Activated CD8-positive, alpha-beta T cell treated with anti-CD3 and anti-CD28 coated beads for 36 hours (primary cell): ENCODE measurements at regions not wholly inside any gene's neighbourhood (a gene's known extent, or its start where the extent isn't known, plus 50 kb on each side); places are given as distances from the start of the nearest gene placed in this dataset.
"Not testable (repeated sequence)": the region's sequence is repeated elsewhere in the genome, so short reads cannot be mapped to it uniquely, and the experiment has no call there.

Source experiments
- ATAC-seq: fragments of 200-7000 bp; cut with Tn5 transposase; one replicate; pipeline ENCODE4 v1.10.0; 2021; ENCODE audit warnings: mild to moderate bottlenecking, moderate library complexity
- CTCF ChIA-PET: fragments of 350-600 bp; sonication (Branson Sonifier 250); formaldehyde crosslinking; loops from one replicate; lab custom pipeline; 2021; ENCODE audit warnings: antibody characterized with exemption; lab: Charles Lee
- POLR2A ChIA-PET: fragments of 350-600 bp; sonication (Branson Sonifier 250); formaldehyde crosslinking; loops from one replicate; lab custom pipeline; 2021; ENCODE audit warnings: antibody characterized with exemption; lab: Charles Lee
- DNase-seq: peaks from one replicate; pipeline ENCODE4 v3.0.0-alpha.2; 2020
- H3K27ac Mint-ChIP-seq: one replicate; pipeline ENCODE4 v1.8.0; 2021; ENCODE audit warnings: mild to moderate bottlenecking, mixed read lengths
- H3K27me3 Mint-ChIP-seq: one replicate; pipeline ENCODE4 v1.8.0; 2021; ENCODE audit warnings: mixed read lengths
- H3K36me3 Mint-ChIP-seq: one replicate; pipeline ENCODE4 v1.8.0; 2021; ENCODE audit warnings: low read depth, mixed read lengths
- H3K4me1 Mint-ChIP-seq: one replicate; pipeline ENCODE4 v1.8.0; 2021; ENCODE audit warnings: low read depth, mixed read lengths
- H3K4me3 Mint-ChIP-seq: one replicate; pipeline ENCODE4 v1.8.0; 2021; ENCODE audit warnings: mild to moderate bottlenecking, moderate library complexity, mixed read lengths
- H3K9me3 Mint-ChIP-seq: one replicate; pipeline ENCODE4 v1.8.0; 2021; ENCODE audit warnings: mixed read lengths
- CTCF ChIP-seq: fragments of 200-600 bp; IDR thresholded peaks from one replicate; pipeline ENCODE4 v1.8.0; 2022; ENCODE audit warnings: antibody characterized with exemption, mild to moderate bottlenecking
- intact Hi-C: fragments of 100-400 bp; cut with micrococcal nuclease; formaldehyde crosslinking; loops from one replicate; pipeline ENCODE4 v1.10.0; 2022

GRCh38 chr14:21911877-21912276 is 238.3 kb upstream of the OR4E1 start:
- H3K27ac Mint-ChIP-seq = no peak overlapping the region
- H3K9me3 Mint-ChIP-seq = no peaks in the 10 kb centered on the region
- ChIA-PET CTCF (interaction anchor here (0.8 to 4.7 kb wide), 16 partner anchors 8 to 658 kb away, joined by 3 to 33 read pairs (median 4); no protein-coding TSS in a partner anchor), POLR2A (interaction anchor here (1.2 kb wide), 1 partner anchor 44 kb away, joined by 4 read pairs; no protein-coding TSS in a partner anchor)
- DNase-seq (no peak), ATAC-seq (no peak)
- H3K4me3 Mint-ChIP-seq = no peak overlapping the region
- no peak for TF ChIP-seq CTCF
- no peaks in the 10 kb centered on the region for H3K36me3 Mint-ChIP-seq
- peaks cover 23% of the 10 kb centered on the region for H3K4me1 Mint-ChIP-seq
- intact Hi-C loops = no loop called here
- peaks cover 2% of the 10 kb centered on the region for H3K27me3 Mint-ChIP-seq

GRCh38 chr14:21910260-21910659 is 236.6 kb upstream of the OR4E1 start:
- CTCF ChIA-PET = interaction anchor here (1.2 to 2.0 kb wide), 4 partner anchors 8 to 660 kb away, joined by 3 to 8 read pairs (median 5); no protein-coding TSS in a partner anchor
- Mint-ChIP-seq H3K4me3 (no peak overlapping the region), H3K9me3 (no peaks in the 10 kb centered on the region), H3K27me3 (peaks cover 2% of the 10 kb centered on the region), H3K36me3 (no peaks in the 10 kb centered on the region), H3K27ac (no peak overlapping the region), H3K4me1 (peaks cover 11% of the 10 kb centered on the region)
- ATAC-seq (no peak), DNase-seq (no peak)
- TF ChIP-seq CTCF = no peak
- POLR2A ChIA-PET = no interaction called here
- intact Hi-C loops = no loop called here

- H3K36me3 Mint-ChIP-seq = peaks cover 2% of the 10 kb centered on the region
- POLR2A ChIA-PET = no interaction called here
- H3K9me3 Mint-ChIP-seq = no peaks in the 10 kb centered on the region
- CTCF ChIA-PET = interaction anchor here (0.8 to 1.3 kb wide), 10 partner anchors 8 to 709 kb away, joined by 3 to 12 read pairs (median 4); no protein-coding TSS in a partner anchor
- H3K27ac Mint-ChIP-seq = peak overlapping the region; percentile 52
- intact Hi-C loops = no loop called here
- peak; percentile 67 for TF ChIP-seq CTCF
- DNase-seq = peak; percentile 77
- no peaks in the 10 kb centered on the region for H3K27me3 Mint-ChIP-seq
- peak overlapping the region; percentile 70 for H3K4me3 Mint-ChIP-seq
- H3K4me1 Mint-ChIP-seq = peaks cover 12% of the 10 kb centered on the region
- peak; percentile 96 for ATAC-seq
These were observed 229.1 kb upstream of the OR4E1 start for GRCh38 chr14:21902561-21903181.

- H3K9me3 Mint-ChIP-seq, DNase-seq, H3K36me3 Mint-ChIP-seq, POLR2A ChIA-PET, H3K27me3 Mint-ChIP-seq, intact Hi-C loops: not testable (repeated sequence)
- Mint-ChIP-seq H3K4me3 (peak overlapping the region; percentile 74), H3K4me1 (peaks cover 12% of the 10 kb centered on the region), H3K27ac (peak overlapping the region; percentile 86)
- ATAC-seq = peak; percentile 65
- CTCF ChIA-PET = interaction anchor here (0.8 to 1.3 kb wide), 9 partner anchors 10 to 675 kb away, joined by 3 to 6 read pairs (median 4); no protein-coding TSS in a partner anchor
These were observed 221.2 kb upstream of the OR4E1 start for GRCh38 chr14:21894898-21895194.

GRCh38 chr14:21894003-21894897 is 220.6 kb upstream of the OR4E1 start:
- peak; percentile 87 for ATAC-seq
- Mint-ChIP-seq H3K4me1 (peaks cover 12% of the 10 kb centered on the region), H3K4me3 (peak overlapping the region; percentile 74), H3K27me3 (no peaks in the 10 kb centered on the region), H3K36me3 (no peaks in the 10 kb centered on the region), H3K27ac (peak overlapping the region; percentile 86), H3K9me3 (no peaks in the 10 kb centered on the region)
- peak; percentile 53 for TF ChIP-seq CTCF
- peak; percentile 73 for DNase-seq
- ChIA-PET POLR2A (no interaction called here), CTCF (interaction anchor here (0.7 to 1.6 kb wide), 12 partner anchors 11 to 676 kb away, joined by 3 to 6 read pairs (median 4); no protein-coding TSS in a partner anchor)
- intact Hi-C loops = no loop called here
